HepG2 (cell line): ENCODE measurements at regions not wholly inside any gene's neighbourhood (a gene's known extent, or its start where the extent isn't known, plus 50 kb on each side); places are given as distances from the start of the nearest gene placed in this dataset.

ENCODE experiments used
- ATAC-seq: fragments of 200-7000 bp; cut with Tn5 transposase; 3 replicates; pipeline ENCODE4 v1.9.1; 2020; ENCODE audit warnings: mild to moderate bottlenecking, moderate library complexity
- BruUV-seq: library from RNA; stranded (reverse); fragments of 400-500 nt; replicated peaks from 2 replicates; lab custom pipeline; 2021; lab: Mats Ljungman, UMichigan
- CTCF ChIA-PET: fragments of 300-600 bp; formaldehyde crosslinking; extraction: SDS; loops from one replicate; lab custom pipeline; 2021; ENCODE audit warnings: low total read pairs, inconsistent platforms, low intra/inter-chr PET ratio; lab: Yijun Ruan, JAX
- POLR2A ChIA-PET: fragments of 350-600 bp; sonication (Branson Sonifier 250); formaldehyde crosslinking; loops from one replicate; lab custom pipeline; 2020; ENCODE audit warnings: antibody characterized with exemption, inconsistent platforms; lab: Yijun Ruan, JAX
- DNase-seq: peaks from one replicate; pipeline ENCODE4 v3.0.0-alpha.2; 2015; ENCODE audit warnings: low spot score
- FAIRE-seq: peaks from 3 replicates; lab custom pipeline; 2011; peaks lifted over from hg19 to GRCh38; lab: Jason Lieb, UNC
- H2AFZ ChIP-seq: one replicate; pipeline ENCODE4 v1.6.1; 2011; ENCODE audit warnings: low read length, inconsistent platforms
- H3K27ac ChIP-seq: fragments of 300-600 bp; 3 replicates; pipeline ENCODE4 v1.8.0; 2011; ENCODE audit warnings: mixed run types, mild to moderate bottlenecking, mixed read lengths, low read length, inconsistent platforms; ENCODE audit not compliant: insufficient read depth; ENCODE audit errors: extremely low read length
- H3K27me3 ChIP-seq, 2 experiments: fragments of 200-600 bp in 1 of 2; 2 replicates in 1 of 2; 3 replicates in 1 of 2; pipeline versions ENCODE4 v1.6.0 to v1.8.0; 2011; ENCODE audit warnings: low read length in 2 of 2, mild to moderate bottlenecking in 2 of 2, moderate library complexity in 2 of 2, inconsistent platforms in 1 of 2; ENCODE audit not compliant: insufficient read depth in 2 of 2, control insufficient read depth in 1 of 2
- H3K36me3 ChIP-seq, 2 experiments: fragments of 200-600 bp in 1 of 2; replicated peaks in 1 of 2; 2 replicates in 1 of 2; 3 replicates in 1 of 2; pipeline versions ENCODE4 v1.5.1 to v1.8.0; 2011; ENCODE audit warnings: low read length in 2 of 2, inconsistent platforms in 1 of 2; ENCODE audit not compliant: insufficient read depth in 2 of 2, control insufficient read depth in 1 of 2
- H3K4me1 ChIP-seq: 2 replicates; pipeline ENCODE4 v1.5.1; 2012; ENCODE audit warnings: low read length, inconsistent platforms; ENCODE audit not compliant: insufficient read depth
- H3K4me2 ChIP-seq: 2 replicates; pipeline ENCODE4 v1.6.0; 2011; ENCODE audit warnings: low read depth, low read length, inconsistent platforms
- H3K4me3 ChIP-seq, 3 experiments: fragments of 200-600 bp in 1 of 3; sonication (generic), shearing (Covaris generic) in 1 of 3; replicated peaks in 1 of 3; 2 replicates each; pipeline ENCODE4 v1.5.1; 2011 to 2016; ENCODE audit warnings: low read length in 3 of 3, inconsistent platforms in 2 of 3, low read depth in 2 of 3, mild to moderate bottlenecking in 2 of 3, control low read depth in 1 of 3, mixed read lengths in 1 of 3; ENCODE audit not compliant: insufficient read depth in 1 of 3
- H3K79me2 ChIP-seq: one replicate; pipeline ENCODE4 v1.6.1; 2011; ENCODE audit warnings: low read length, inconsistent platforms; ENCODE audit not compliant: insufficient read depth
- H3K9ac ChIP-seq: 2 replicates; pipeline ENCODE4 v1.6.0; 2011; ENCODE audit warnings: mild to moderate bottlenecking, low read depth, low read length, inconsistent platforms; ENCODE audit not compliant: insufficient read depth
- H3K9me3 ChIP-seq: 2 replicates; pipeline ENCODE4 v1.5.1; 2012; ENCODE audit warnings: mild to moderate bottlenecking, low read length
- H4K20me1 ChIP-seq: 2 replicates; pipeline ENCODE4 v1.6.0; 2011; ENCODE audit warnings: inconsistent platforms, mild to moderate bottlenecking, low read length, moderate library complexity; ENCODE audit not compliant: insufficient read depth
- AGO2 ChIP-seq: fragments of 200-400 bp; formaldehyde crosslinking; optimal IDR thresholded peaks from 2 replicates; pipeline ENCODE3; 2017; ENCODE audit warnings: mild to moderate bottlenecking, low read depth, low read length, moderate library complexity
- CBX1 ChIP-seq: IDR thresholded peaks from one replicate; pipeline ENCODE4 v1.6.1; 2016; ENCODE audit warnings: antibody characterized with exemption, low read depth
- DRAP1 ChIP-seq: IDR thresholded peaks from 2 replicates; pipeline ENCODE4 v1.6.1; 2016; ENCODE audit warnings: missing genetic modification reagents, missing compliant biosample characterization
- NFAT5 ChIP-seq: sonication (generic); formaldehyde crosslinking; IDR thresholded peaks from 2 replicates; pipeline ENCODE4 v1.4.0; 2020; ENCODE audit warnings: missing genetic modification reagents
- PPARG ChIP-seq: conservative IDR thresholded peaks from 2 replicates; pipeline ENCODE4 v1.6.1; 2016; ENCODE audit warnings: missing biosample characterization, missing genetic modification reagents
- ZFP90 ChIP-seq: sonication (generic); formaldehyde crosslinking; IDR thresholded peaks from 2 replicates; pipeline ENCODE4 v1.8.0; 2022; ENCODE audit warnings: missing genetic modification reagents, mild to moderate bottlenecking, inconsistent platforms, borderline replicate concordance
- ZNF570 ChIP-seq: sonication (generic); formaldehyde crosslinking; IDR thresholded peaks from 2 replicates; pipeline ENCODE4 v1.4.0; 2020; ENCODE audit warnings: mild to moderate bottlenecking, missing genetic modification reagents, borderline replicate concordance
- ZNF850 ChIP-seq: sonication (generic); formaldehyde crosslinking; conservative IDR thresholded peaks from 2 replicates; pipeline ENCODE4 v1.9.0; 2021; ENCODE audit warnings: mild to moderate bottlenecking, missing genetic modification reagents
- WGBS: methylation state at CpG from one replicate; pipeline ENCODE4 v1.1.6; 2017; ENCODE audit warnings: low lambda C conversion rate; 5-methylcytosine and 5-hydroxymethylcytosine counted together
- in situ Hi-C: cut with HindIII; loops from 2 replicates; pipeline ENCODE4 v1.10.0; 2017; ENCODE audit warnings: low pct_unique_long_range_greater_than_20kb; ENCODE audit not compliant: extremely low pct_ligation_motif_present
- intact Hi-C: fragments of 100-400 bp; cut with micrococcal nuclease; formaldehyde crosslinking; loops from one replicate; pipeline ENCODE4 v1.10.0; 2022; ENCODE audit not compliant: unreplicated experiment

- DNase-seq (no peak), ATAC-seq (no peak), FAIRE-seq (no peak)
- intact Hi-C loops (no loop called here), in situ Hi-C loops (no loop called here)
- no TSS peak for BruUV-seq
- no peaks in the 10 kb centered on the region for H4K20me1 ChIP-seq
- H3K4me3 ChIP-seq, result no peak overlapping the region
- H3K36me3 ChIP-seq, result no peaks in the 10 kb centered on the region
- no peak for TF ChIP-seq DRAP1 (CRISPR knock-in tag)
- no peak for TF ChIP-seq PPARG
- TF ChIP-seq AGO2, result no peak
- no peak for TF ChIP-seq ZNF570 (CRISPR knock-in tag)
- TF ChIP-seq NFAT5 (CRISPR knock-in tag), result no peak
- no peak for TF ChIP-seq ZFP90
- TF ChIP-seq ZNF850 (CRISPR knock-in tag), result no peak
- no peak for TF ChIP-seq CBX1
- no peaks in the 10 kb centered on the region for H3K4me1 ChIP-seq
- no peaks in the 10 kb centered on the region for H3K79me2 ChIP-seq
- H3K9me3 ChIP-seq, result no peaks in the 10 kb centered on the region; the same call in 1 of the 2 replicates
- no peak overlapping the region for H3K27ac ChIP-seq
- H3K27me3 ChIP-seq, result no peaks in the 10 kb centered on the region
- H3K9ac ChIP-seq, result no peak overlapping the region
- no peak overlapping the region for H3K4me2 ChIP-seq
- POLR2A ChIA-PET, result no interaction called here
- CTCF ChIA-PET, result no interaction called here
- 0% methylated on average over 1 of the region's 2 CpGs for WGBS
- H2AFZ ChIP-seq, result no peak overlapping the region
These were observed 114.9 kb upstream of the AFF2 start for GRCh38 chrX:148385471-148385870.
